Fibroblast of the aortic adventitia (primary cell): ENCODE measurements at regions not wholly inside any gene's neighbourhood (a gene's known extent, or its start where the extent isn't known, plus 50 kb on each side); places are given as distances from the start of the nearest gene placed in this dataset.

Experiments used
- DNase-seq: peaks from one replicate; pipeline ENCODE4 v3.0.0-alpha.2; 2010; ENCODE audit warnings: low read depth
- H3K4me3 ChIP-seq: 2 replicates; pipeline ENCODE4 v1.5.1; 2011; ENCODE audit warnings: low read depth, mild to moderate bottlenecking, control low read depth, low read length, moderate library complexity
- CTCF ChIP-seq: IDR thresholded peaks from 2 replicates; pipeline ENCODE4 v1.5.1; 2011; ENCODE audit warnings: mild to moderate bottlenecking, low read length, control low read depth, inconsistent platforms; ENCODE audit not compliant: insufficient read depth

DNA sequence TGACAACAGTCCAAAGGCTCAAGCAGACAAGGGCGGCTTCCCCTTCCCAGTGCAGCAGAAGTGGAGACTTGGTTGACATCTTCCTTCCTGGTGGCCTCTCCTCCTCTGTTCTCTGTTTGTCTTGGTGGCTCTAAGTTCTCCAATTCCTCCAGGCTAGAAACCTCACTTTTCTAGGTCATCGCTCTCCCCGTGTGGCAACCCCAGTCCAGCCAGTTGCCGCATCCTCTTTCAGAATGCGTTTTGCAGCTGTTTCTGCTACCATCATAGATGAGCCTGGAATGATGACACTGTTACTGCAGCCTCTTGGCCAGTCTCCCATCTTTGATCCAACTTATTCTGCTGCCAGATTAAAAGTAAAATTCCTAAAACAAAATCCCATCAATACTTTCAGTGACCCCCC lies 201.5 kb downstream of the TRIM29 start:
- DNase-seq = no peak

DNA sequence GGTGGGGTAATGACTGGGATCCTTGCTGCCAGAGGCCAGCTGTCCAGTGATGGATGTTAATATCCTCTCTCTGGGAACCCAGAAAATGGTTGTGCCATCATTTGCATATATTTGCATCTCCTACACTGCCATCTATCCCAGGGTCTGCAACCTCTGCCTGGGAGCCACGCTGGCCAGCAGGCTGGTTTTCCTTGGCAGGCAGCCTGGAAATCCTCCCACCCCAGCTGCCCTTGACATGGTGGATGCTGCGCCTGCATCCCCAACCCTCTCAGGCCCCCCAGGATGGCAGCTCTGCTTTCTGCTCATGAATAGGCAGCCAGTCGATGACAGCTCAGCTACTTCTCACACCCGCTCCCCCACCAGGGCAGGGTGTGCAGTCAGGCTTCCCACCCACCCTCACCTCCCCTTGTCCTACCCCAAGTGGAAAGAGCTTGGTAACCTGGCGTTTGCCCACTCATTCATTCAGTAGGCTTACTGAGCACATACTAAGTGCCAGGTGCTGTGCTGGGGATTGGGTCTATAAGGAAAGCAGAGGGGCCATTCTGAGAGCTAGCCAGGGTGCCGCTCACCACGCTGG lies 202.5 kb downstream of the TRIM29 start:
- DNase-seq = no peak
- no peak for TF ChIP-seq CTCF
- no peak overlapping the region for H3K4me3 ChIP-seq

More for the DNA sequence above, 201.5 kb downstream of the TRIM29 start:
- TF ChIP-seq CTCF = no peak
- no peak overlapping the region for H3K4me3 ChIP-seq

- DNase-seq = no peak
- no peak overlapping the region for H3K4me3 ChIP-seq
- TF ChIP-seq CTCF = no peak
Observed at GRCh38 chr11:119934866-119935265, 203.0 kb downstream of the TRIM29 start.

- no peak for DNase-seq
- TF ChIP-seq CTCF = no peak
- H3K4me3 ChIP-seq = no peak overlapping the region
Observed at GRCh38 chr11:119934267-119934666, 203.6 kb downstream of the TRIM29 start.

GRCh38 chr11:119933584-119933983 lies 204.3 kb downstream of the TRIM29 start:
- H3K4me3 ChIP-seq = no peak overlapping the region
- no peak for TF ChIP-seq CTCF
- no peak for DNase-seq

DNA sequence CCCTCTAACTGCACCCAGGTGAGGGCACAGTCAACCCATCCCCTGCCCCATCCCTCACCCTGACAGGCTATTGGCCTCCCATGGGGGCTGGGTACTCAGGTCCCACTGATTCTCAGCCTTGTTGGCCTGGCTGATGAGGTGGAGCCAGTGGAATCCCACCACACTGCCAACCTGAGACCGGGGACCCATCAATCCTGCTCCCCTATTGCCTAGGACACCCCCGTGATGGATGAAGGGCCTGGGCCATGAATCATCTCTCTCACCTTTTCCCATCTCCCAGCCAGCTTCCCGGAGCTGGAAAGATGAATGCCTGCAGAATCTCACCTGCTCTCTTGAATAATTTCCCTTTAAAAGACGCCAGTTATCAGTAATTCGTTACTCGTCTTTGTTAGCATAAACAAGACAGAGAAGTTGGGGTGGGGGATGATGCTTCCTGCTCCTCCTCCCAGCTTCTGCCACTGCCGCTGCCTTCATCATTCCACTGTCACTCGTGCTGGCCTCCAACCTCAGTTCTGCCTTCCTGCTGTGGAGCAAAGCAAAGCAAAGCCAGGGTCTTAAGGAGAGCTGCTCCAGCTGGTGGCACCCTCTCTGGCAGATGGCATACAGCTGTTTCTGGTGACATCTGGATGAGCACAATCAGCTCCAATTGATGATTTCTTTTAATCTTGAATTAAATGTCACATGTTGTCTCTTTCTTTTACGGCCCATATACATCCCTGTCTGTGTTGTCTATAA lies 204.0 kb upstream of the NECTIN1 start:
- DNase-seq = no peak
- no peak overlapping the region for H3K4me3 ChIP-seq
- TF ChIP-seq CTCF = no peak
